ENCODE measurements at regions not wholly inside any gene's neighbourhood (a gene's known extent, or its start where the extent isn't known, plus 50 kb on each side); places are given as distances from the start of the nearest gene placed in this dataset.
"Not testable (repeated sequence)": the region's sequence is repeated elsewhere in the genome, so short reads cannot be mapped to it uniquely, and the experiment has no call there.

DNA sequence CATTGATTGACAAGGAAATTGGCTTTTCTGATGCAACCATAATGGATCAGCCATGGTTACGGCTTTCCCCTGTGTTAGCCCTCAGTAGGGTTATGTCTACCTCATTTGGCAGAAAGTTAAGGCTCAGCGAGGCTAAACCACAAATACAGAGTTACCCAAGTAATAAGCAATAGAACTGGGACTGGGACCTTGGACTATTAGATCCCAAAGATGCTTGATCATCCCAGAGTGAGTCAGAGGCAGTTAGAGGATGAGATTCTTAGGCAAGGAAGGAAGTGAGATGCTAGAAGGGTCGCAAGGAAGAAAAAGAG, 401.4 kb downstream of the TNS3 start:
- H3K4me3 ChIP-seq (ENCODE audit: low read length in 3 of 3) = no peak overlapping the region
- H3K9me3 ChIP-seq (ENCODE audit: control insufficient read depth in 2 of 3, insufficient read depth in 1 of 3, low read length in 3 of 3) = no peaks in the 10 kb centered on the region
- no peak overlapping the region for H3K27ac ChIP-seq (ENCODE audit: low read depth in 2 of 2, low read length in 2 of 2)
- no peaks in the 10 kb centered on the region for H3K36me3 ChIP-seq (ENCODE audit: control insufficient read depth in 2 of 3, insufficient read depth in 3 of 3, low read length in 3 of 3)
- FAIRE-seq = no peak
- DNase-seq = no peak
- no peaks in the 10 kb centered on the region for H3K27me3 ChIP-seq (ENCODE audit: control insufficient read depth, insufficient read depth, low read length)
- intact Hi-C loops (cut with DNase I) = no loop called here
- H3K4me1 ChIP-seq (ENCODE audit: control insufficient read depth in 2 of 3, insufficient read depth in 2 of 3, low read depth in 1 of 3, low read length in 3 of 3) = peaks cover 0 to 5% (median 0%) of the 10 kb centered on the region in 3 donors
- TF ChIP-seq, protein P1, sequence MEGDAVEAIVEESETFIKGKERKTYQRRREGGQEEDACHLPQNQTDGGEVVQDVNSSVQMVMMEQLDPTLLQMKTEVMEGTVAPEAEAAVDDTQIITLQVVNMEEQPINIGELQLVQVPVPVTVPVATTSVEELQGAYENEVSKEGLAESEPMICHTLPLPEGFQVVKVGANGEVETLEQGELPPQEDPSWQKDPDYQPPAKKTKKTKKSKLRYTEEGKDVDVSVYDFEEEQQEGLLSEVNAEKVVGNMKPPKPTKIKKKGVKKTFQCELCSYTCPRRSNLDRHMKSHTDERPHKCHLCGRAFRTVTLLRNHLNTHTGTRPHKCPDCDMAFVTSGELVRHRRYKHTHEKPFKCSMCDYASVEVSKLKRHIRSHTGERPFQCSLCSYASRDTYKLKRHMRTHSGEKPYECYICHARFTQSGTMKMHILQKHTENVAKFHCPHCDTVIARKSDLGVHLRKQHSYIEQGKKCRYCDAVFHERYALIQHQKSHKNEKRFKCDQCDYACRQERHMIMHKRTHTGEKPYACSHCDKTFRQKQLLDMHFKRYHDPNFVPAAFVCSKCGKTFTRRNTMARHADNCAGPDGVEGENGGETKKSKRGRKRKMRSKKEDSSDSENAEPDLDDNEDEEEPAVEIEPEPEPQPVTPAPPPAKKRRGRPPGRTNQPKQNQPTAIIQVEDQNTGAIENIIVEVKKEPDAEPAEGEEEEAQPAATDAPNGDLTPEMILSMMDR (IDR thresholded peaks at IDR 0.05; ENCODE audit: borderline replicate concordance, extremely low read depth, insufficient read depth) = no peak
- H3K9ac ChIP-seq (ENCODE audit: low read length in 3 of 3) = no peak overlapping the region

- no peak overlapping the region for H3K27ac ChIP-seq (ENCODE audit: low read depth in 2 of 2, low read length in 2 of 2)
- no peaks in the 10 kb centered on the region for H3K36me3 ChIP-seq (ENCODE audit: control insufficient read depth in 2 of 3, insufficient read depth in 3 of 3, low read length in 3 of 3)
- no peak overlapping the region for H3K4me3 ChIP-seq (ENCODE audit: low read length in 3 of 3)
- DNase-seq (peak in 4 of 5 donors; percentile 68 to 90 (median 82)), FAIRE-seq (peak; percentile 52)
- H3K27me3 ChIP-seq (ENCODE audit: control insufficient read depth, insufficient read depth, low read length) = no peaks in the 10 kb centered on the region
- intact Hi-C loops (cut with DNase I) = loop anchor here (10.0 kb wide), 1 partner anchor 1265 kb away; no protein-coding TSS in a partner anchor
- H3K9me3 ChIP-seq (ENCODE audit: control insufficient read depth in 2 of 3, insufficient read depth in 1 of 3, low read length in 3 of 3) = no peaks in the 10 kb centered on the region
- H3K4me1 ChIP-seq (ENCODE audit: control insufficient read depth in 2 of 3, insufficient read depth in 2 of 3, low read depth in 1 of 3, low read length in 3 of 3) = peaks cover 0 to 5% (median 0%) of the 10 kb centered on the region in 3 donors
- TF ChIP-seq, protein P1 (IDR thresholded peaks at IDR 0.05; ENCODE audit: borderline replicate concordance, extremely low read depth, insufficient read depth) = peak; percentile 88
- no peak overlapping the region for H3K9ac ChIP-seq (ENCODE audit: low read length in 3 of 3)
These were observed 401.9 kb downstream of the TNS3 start for GRCh38 chr7:47179812-47180515.

DNA sequence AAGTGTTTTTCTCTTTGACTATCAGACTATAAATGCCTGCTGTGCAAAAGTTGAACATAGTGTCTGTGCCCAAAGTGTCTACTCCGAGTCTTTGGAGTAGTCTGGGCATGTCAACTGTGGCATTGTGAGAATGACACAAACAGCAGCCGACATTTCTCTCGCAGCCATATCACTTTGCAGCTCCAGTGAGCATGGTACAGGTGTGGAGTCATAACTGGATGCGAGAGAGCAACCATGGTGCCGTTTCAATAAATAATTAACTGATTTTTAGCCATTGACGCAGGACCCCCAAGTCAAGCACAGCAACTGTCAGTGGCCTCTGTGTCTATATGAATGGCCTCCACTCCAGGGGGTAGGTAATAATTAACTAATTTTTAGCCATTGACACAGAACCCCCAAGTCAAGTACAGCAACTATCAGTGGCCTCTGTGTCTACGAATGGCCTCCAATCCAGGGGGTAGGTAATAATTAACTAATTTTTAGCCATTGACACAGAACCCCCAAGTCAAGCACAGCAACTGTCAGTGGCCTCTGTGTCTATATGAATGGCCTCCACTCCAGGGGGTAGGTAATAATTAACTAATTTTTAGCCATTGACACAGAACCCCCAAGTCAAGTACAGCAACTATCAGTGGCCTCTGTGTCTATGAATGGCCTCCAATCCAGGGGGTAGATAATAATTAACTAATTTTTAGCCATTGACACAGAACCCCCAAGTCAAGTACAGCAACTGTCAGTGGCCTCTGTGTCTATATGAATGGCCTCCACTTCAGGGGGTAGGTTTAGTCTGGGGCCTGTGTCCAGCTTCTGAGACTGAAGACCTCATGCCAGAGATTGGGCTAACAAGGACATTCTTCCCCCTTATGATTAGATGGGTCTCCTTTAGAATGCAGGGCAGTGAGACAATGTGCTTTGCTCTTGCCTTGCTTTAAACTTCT, 409.0 kb downstream of the TNS3 start:
- H3K9ac ChIP-seq (ENCODE audit: low read length in 3 of 3); H3K27me3 ChIP-seq (ENCODE audit: control insufficient read depth, insufficient read depth, low read length); H3K36me3 ChIP-seq (ENCODE audit: control insufficient read depth in 2 of 3, insufficient read depth in 3 of 3, low read length in 3 of 3); H3K4me3 ChIP-seq (ENCODE audit: low read length in 3 of 3); H3K4me1 ChIP-seq (ENCODE audit: control insufficient read depth in 2 of 3, insufficient read depth in 2 of 3, low read depth in 1 of 3, low read length in 3 of 3); H3K9me3 ChIP-seq (ENCODE audit: control insufficient read depth in 2 of 3, insufficient read depth in 1 of 3, low read length in 3 of 3): not testable (repeated sequence)
- intact Hi-C loops (cut with DNase I) = loop anchor here (10.0 kb wide), 1 partner anchor 1258 kb away; no protein-coding TSS in a partner anchor
- DNase-seq (peak in 1 of 5 donors; percentile 32), FAIRE-seq (peak; percentile 60)
- H3K27ac ChIP-seq (ENCODE audit: low read depth in 2 of 2, low read length in 2 of 2) = peak overlapping the region; percentile 34 to 47

GRCh38 chr7:47170516-47170915, 411.4 kb downstream of the TNS3 start:
- Histone ChIP-seq H3K9me3 (ENCODE audit: control insufficient read depth in 2 of 3, insufficient read depth in 1 of 3, low read length in 3 of 3) (no peaks in the 10 kb centered on the region), H3K27ac (ENCODE audit: low read depth in 2 of 2, low read length in 2 of 2) (no peak overlapping the region), H3K4me3 (ENCODE audit: low read length in 3 of 3) (no peak overlapping the region), H3K27me3 (ENCODE audit: control insufficient read depth, insufficient read depth, low read length) (no peaks in the 10 kb centered on the region), H3K36me3 (ENCODE audit: control insufficient read depth in 2 of 3, insufficient read depth in 3 of 3, low read length in 3 of 3) (no peaks in the 10 kb centered on the region), H3K9ac (ENCODE audit: low read length in 3 of 3) (no peak overlapping the region), H3K4me1 (ENCODE audit: control insufficient read depth in 2 of 3, insufficient read depth in 2 of 3, low read depth in 1 of 3, low read length in 3 of 3) (peaks cover 0 to 4% (median 2%) of the 10 kb centered on the region in 3 donors)
- FAIRE-seq = no peak
- intact Hi-C loops (cut with DNase I) = loop anchor here (10.0 kb wide), 1 partner anchor 1256 kb away; no protein-coding TSS in a partner anchor
- DNase-seq = no peak
- TF ChIP-seq, protein P1 (IDR thresholded peaks at IDR 0.05; ENCODE audit: borderline replicate concordance, extremely low read depth, insufficient read depth) = peak; percentile 22
